NOMO-1 (cell line): ENCODE measurements at regions not wholly inside any gene's neighbourhood (a gene's known extent, or its start where the extent isn't known, plus 50 kb on each side); places are given as distances from the start of the nearest gene placed in this dataset.

ENCODE experiments used
- DNase-seq, 2 experiments: peaks; one replicate each; lab custom pipeline; 2025; ENCODE audit not compliant: unreplicated experiment in 2 of 2; lab: John Stamatoyannopoulos, UW

- no peak for DNase-seq
Observed at GRCh38 chr20:17012546-17013226, 214.2 kb upstream of the PCSK2 start.

- DNase-seq: no peak
Observed at GRCh38 chr20:17014217-17014616, 212.6 kb upstream of the PCSK2 start.

GRCh38 chr20:17014756-17015366 lies 212.0 kb upstream of the PCSK2 start:
- DNase-seq: no peak

DNA sequence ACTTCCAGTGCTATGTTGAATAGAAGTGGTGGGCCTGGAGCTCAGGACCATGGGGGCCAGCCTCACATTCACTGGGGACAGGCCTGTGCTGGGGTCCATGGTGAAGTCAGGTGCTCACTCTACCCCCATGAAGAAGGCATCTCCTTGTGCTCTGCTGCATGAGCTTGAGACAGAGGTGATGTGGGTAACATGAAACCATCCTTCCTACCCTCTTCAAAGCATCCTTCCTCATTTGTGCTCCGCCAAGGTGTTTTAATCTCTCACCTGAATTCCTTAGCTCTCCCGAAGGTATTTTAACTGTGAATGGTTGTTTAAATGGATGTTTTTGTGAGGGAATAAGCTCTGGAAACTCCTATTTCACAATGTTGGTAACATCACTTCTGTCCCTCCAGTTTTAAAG lies 209.6 kb upstream of the PCSK2 start:
- no peak for DNase-seq

DNA sequence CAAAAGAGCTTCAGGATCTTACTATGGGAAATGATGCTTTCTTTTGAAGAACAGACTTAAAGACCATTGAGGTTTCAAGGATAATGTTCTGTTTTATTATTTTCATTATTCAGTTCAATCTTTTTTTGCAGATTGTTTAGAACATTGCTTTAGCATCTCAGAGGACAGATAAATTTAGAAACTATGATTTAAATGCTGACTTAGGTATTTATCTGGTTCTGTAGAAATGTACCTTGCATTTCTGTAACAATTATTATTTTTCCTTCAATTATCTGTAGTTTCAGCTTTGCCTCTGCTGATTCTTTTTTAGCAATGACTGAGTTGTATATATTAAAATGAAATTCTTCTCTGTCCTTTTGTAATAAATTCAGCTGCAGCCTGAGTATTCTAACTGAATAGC lies 205.4 kb upstream of the PCSK2 start:
- DNase-seq: no peak

DNA sequence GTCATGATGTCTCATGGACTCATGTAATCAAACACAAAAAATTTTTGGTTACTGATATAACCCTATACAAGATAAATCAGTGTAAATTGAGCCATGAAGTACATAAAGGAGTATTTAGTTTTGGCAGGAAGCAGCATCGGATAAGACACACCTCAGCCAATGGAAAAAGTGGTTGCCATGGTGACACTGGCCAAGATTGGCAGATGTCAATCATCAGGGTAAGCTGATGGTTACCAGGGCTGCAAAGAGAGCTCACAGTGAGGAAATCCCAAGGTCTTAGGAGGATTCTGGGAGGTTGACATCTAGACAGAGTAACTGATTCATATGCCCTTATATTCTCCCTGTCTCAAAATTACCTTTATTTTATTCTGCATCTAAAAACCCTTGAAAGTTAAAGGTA lies 203.8 kb upstream of the PCSK2 start:
- DNase-seq: no peak

DNA sequence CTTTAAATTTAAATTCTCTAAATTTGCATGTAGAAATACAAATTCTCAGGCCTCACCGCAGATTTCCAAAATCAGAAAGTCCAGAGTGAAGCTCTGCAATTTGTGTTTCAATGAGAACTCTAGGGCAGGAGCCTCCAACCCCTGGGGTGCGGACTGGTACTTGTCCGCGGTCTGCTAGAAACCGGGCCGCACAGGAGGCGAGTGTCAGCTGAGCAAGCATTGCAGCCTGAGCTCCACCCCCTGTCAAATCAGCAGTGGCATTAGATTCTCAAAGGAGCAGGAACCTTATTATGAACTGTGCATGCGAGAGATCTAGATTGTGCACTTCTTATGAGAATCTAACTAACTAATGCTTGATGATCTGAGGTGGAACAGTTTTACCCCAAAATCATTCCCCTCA lies 203.0 kb upstream of the PCSK2 start:
- DNase-seq: no peak

DNA sequence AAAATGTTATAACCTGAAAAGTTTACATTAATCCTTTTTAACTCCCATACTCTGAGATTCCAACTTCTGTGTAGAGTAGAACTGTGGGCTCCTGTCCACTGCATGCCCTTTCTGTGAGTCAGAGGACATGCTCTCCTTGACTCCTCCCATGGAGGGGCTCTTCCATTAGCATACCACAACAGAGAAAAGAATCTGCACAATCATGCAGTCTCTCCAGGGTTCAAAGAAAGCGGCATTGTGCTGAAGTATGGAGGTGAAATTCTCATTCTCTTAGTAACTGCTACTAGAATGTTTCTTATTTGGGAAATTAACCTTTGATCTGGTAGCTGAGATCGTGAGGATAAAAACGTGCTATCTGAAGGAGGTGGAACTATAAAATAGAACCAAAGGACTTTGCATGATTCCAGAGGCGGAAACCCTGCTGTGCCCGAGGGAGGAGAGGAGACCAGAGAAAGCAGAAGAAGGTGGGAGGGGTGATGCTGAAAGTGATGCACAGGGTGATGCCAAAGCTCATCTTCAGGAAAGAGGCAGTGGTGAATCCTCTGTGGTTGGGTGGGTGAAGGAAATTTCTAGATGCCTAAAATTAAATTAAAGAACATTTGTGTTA lies 202.2 kb upstream of the PCSK2 start:
- no peak for DNase-seq

DNA sequence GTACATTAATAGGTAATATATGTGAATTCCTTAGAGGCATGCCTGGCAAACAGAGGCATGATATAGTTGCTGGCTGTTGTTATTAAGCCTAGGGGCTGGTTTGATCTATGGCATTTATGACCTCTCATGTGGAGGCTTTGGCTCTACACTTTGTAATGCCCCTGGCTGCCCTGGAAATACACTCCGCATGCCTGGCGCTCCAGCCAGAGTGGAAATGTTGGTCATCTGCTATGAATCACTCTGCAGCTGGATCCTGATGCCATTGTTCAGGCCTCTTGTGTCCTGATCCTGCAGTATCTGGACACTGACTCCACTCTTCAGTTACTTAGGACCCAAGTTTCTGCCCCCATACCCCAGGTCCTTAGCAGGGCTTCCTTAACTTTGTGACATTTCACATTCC lies 200.5 kb upstream of the PCSK2 start:
- DNase-seq: no peak

GRCh38 chr20:17029698-17030097 lies 197.1 kb upstream of the PCSK2 start:
- DNase-seq: no peak

DNA sequence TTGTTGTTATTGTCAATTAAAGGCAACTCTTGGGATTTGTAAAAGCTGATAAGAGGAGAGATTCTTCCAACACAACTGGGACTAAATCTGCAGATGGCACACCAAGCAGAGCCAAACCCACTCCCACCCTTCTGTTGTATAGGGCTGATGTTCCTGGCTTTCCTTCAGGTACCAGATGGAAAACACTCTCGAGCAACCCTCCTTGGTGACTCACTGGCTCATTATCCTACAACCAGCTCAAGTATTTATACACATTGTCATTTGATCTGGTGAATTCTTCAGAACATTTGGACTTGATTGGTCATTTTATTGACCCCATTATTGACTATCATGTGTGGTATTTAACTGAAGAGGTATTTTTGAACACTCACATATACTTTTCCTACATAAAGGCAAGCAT lies 190.3 kb upstream of the PCSK2 start:
- DNase-seq: no peak

DNA sequence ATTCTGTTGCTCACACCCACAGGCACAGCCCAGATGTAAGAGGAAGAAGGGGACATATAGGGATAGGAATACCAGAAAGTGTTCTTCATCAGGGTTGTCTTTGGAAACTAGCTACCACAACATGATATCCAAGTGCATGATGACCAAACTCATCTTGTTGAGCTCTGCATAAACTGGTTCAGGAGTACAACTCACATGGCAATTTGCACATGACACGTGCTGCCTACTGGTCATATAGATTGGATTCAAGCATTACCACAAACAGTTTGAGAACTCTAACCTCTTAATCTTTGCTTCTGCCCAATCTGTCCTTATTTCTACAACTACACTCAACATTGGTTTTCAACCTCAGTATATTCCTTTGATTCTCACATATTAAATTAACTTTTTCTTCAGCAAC lies 184.7 kb upstream of the PCSK2 start:
- DNase-seq: no peak

DNA sequence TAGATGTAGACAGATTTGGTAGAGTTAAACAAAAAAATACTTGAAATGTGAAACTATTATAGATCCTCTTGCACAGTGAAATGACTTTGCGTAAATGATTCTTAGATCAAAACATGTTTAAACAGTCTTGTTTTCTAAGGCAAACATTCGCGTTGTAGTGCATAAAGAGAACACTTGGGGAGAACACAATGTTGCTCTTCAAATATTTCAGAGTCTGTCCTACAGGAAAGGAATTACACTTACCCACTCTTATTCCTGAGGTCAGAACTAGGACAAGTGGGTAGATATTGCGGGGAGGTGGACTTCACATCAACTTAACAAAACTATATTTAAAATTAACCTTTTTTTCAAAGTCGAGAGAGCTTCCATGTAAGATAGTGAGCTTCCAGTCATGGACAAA lies 183.5 kb upstream of the PCSK2 start:
- no peak for DNase-seq

DNA sequence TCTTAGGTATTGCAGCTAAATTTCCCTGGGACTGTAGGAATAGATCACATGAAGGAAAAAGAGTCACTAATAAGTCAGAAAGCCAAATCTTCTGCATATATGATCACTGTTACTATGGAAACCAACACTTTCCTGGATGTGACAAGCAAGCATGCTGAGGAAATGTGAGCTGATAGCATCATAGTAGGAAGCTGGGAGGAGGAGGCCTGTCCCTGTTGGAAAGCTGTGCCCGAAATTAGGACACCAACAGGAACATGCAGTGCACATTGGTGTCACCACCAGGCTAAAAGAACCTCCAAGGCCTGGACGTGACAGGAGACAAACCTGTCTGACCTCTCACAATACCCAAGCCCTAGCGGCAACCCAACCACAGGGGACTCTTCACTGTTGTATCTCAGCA lies 181.9 kb upstream of the PCSK2 start:
- DNase-seq: no peak

DNA sequence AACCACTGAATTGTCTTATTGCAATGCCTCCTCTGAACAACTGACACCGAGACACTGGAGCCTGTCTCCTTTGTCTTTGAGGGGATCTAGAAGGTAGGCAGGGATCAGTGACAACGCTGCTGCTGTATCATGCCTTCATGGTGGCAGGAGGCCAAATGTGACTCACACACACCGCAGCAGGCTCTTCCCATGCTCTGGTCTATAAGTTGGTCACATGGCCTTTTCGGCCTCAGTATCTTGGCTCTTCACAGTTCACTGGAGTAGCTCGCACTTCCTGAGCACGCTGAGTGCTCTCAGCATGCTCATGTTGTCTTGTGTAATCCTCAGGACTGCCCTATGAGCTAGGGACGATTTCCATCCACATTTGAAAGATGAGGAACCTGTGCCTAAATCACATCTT lies 167.4 kb upstream of the PCSK2 start:
- DNase-seq: no peak

- no peak for DNase-seq
Observed at GRCh38 chr20:17061715-17062114, 165.1 kb upstream of the PCSK2 start.

DNA sequence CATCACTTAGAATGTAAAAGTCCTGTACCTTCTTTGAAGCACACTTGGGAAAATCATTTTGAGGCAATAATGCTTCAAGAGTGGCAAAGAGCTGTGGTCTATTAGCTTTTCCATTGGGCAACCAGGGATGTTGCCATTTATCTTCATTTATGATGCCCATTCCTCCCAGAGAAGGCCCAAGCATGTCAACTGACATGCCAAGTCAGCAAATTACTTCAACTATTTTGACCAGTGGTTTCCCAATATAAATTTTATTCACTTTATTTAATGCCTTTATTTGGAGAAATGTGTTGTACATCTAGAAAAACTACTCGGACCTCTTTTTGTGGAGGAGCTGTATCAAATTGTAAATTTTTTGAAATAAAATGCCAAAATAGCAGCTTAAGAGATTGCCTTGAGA lies 164.1 kb upstream of the PCSK2 start:
- DNase-seq: no peak

DNA sequence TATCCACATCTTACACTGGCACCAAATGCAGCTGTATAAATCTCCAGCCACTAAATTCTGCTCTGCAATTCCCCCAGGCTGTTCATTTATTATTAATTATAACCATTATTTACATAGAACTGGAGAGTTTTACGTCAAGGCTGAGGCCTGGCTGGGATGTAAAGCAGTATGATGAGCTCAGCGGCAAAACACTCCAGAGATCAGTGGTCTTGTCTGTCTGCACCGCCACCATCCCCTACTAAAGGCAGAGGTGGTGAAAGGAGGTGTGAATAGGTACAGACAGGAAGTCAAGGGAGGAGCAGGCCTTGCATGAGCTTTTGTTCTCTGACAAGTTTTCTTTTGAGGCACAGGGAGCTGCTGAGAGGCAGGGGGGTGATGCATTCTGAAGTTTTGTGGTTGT lies 159.9 kb upstream of the PCSK2 start:
- DNase-seq: no peak

DNA sequence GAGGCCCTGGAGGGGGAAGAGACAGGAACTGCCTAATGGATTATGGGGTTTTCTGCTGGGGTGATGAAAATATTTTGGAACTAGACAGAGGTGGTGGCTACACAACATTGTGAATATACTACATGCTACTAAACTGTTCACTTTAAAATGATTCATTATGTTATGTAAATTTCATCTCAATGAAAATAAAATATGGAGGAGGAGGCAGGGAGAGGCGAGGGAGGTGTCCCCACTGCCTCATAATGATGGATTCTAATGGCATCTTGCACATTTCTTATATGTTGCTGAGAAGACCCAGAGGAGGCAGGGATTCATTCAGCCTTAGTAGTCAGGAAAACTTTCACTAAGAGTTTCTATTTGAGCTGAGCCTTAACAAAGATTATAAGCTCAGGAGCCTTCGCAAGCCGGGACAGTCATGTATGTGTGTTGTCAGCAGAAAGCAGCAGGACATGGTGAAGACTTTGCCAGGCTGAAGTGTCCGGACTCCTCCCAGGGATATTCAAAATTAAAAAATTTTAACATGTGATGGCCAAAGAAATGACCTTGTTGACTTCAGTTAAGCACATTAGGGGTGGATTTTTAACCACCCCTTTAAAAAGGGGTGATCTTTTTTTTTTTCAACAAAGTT lies 158.6 kb upstream of the PCSK2 start:
- DNase-seq: no peak

- no peak for DNase-seq
Observed at GRCh38 chr20:17077030-17077429, 149.8 kb upstream of the PCSK2 start.

DNA sequence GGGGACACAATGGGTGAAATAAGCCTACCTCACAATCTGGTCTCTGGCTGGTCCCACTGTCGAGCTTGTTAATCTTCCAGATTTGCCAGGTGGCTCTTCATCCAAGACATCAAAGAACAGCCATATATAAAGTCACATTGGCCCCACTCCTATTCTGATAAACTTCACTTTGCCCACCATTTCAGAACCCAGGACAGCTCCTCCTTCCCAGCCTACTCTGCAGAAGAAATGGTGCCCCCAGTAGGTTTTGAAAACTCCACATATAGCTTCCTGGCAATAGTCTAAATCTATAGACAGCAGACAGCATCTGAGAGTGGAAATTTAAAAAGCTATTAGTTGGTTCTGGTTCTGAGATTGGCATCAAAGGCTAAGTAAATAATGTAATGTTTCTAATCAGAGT lies 143.1 kb upstream of the PCSK2 start:
- DNase-seq: no peak

GRCh38 chr20:17084909-17085308 lies 141.9 kb upstream of the PCSK2 start:
- no peak for DNase-seq
